CD4-positive, alpha-beta T cell (primary cell): ENCODE measurements at regions not wholly inside any gene's neighbourhood (a gene's known extent, or its start where the extent isn't known, plus 50 kb on each side); places are given as distances from the start of the nearest gene placed in this dataset.

Experiments used
- ATAC-seq: fragments of 200-7000 bp; cut with Tn5 transposase; one replicate; pipeline ENCODE4 v1.10.0; 2022; ENCODE audit warnings: mild to moderate bottlenecking; ENCODE audit not compliant: poor library complexity
- CTCF ChIA-PET: fragments of 350-600 bp; sonication (Branson Sonifier 250); formaldehyde crosslinking; loops from one replicate; lab custom pipeline; 2021; ENCODE audit warnings: antibody characterized with exemption, inconsistent platforms; lab: Charles Lee
- POLR2A ChIA-PET: fragments of 350-600 bp; sonication (Branson Sonifier 250); formaldehyde crosslinking; loops from one replicate; lab custom pipeline; 2021; ENCODE audit warnings: antibody characterized with exemption, inconsistent platforms; lab: Charles Lee
- DNase-seq, 14 experiments: peaks; one replicate each; pipeline ENCODE4 v3.0.0-alpha.2; 2013 to 2020; ENCODE audit warnings: mixed read lengths in 2 of 14
- H3K27ac ChIP-seq, 2 donors: one replicate each; pipeline versions ENCODE4 v1.5.1 to v1.7.0; 2013; ENCODE audit warnings: low read length in 2 of 2, low read depth in 1 of 2, mild to moderate bottlenecking in 1 of 2
- H3K27me3 ChIP-seq, 2 experiments: 1 replicate in 1 of 2; 2 replicates in 1 of 2; pipeline versions ENCODE4 v1.6.1 to v1.7.0; 2013; ENCODE audit warnings: low read length in 2 of 2, control low read depth in 1 of 2, mild to moderate bottlenecking in 1 of 2, moderate library complexity in 1 of 2; ENCODE audit not compliant: insufficient read depth in 2 of 2, control insufficient read depth in 1 of 2
- H3K36me3 ChIP-seq: one replicate; pipeline ENCODE4 v1.6.1; 2013; ENCODE audit warnings: low read length, control low read depth; ENCODE audit not compliant: insufficient read depth
- H3K4me1 ChIP-seq: one replicate; pipeline ENCODE4 v1.6.1; 2013; ENCODE audit warnings: low read length, control low read depth; ENCODE audit not compliant: insufficient read depth
- H3K4me3 ChIP-seq: one replicate; pipeline ENCODE4 v1.5.1; 2013; ENCODE audit warnings: mild to moderate bottlenecking, low read length, moderate library complexity
- H3K9me3 ChIP-seq, 2 experiments: 1 replicate in 1 of 2; 2 replicates in 1 of 2; pipeline versions ENCODE4 v1.6.1 to v1.7.0; 2013; ENCODE audit warnings: low read length in 2 of 2, mild to moderate bottlenecking in 2 of 2, control low read depth in 1 of 2, moderate library complexity in 1 of 2; ENCODE audit not compliant: control insufficient read depth in 1 of 2, insufficient read depth in 1 of 2
- H3K27ac Mint-ChIP-seq: one replicate; pipeline ENCODE4 v1.8.0; 2020; ENCODE audit warnings: mixed read lengths
- H3K27me3 Mint-ChIP-seq: one replicate; pipeline ENCODE4 v1.8.0; 2021; ENCODE audit warnings: mixed read lengths
- H3K36me3 Mint-ChIP-seq: one replicate; pipeline ENCODE4 v1.8.0; 2021; ENCODE audit warnings: low read depth, mixed read lengths
- H3K4me1 Mint-ChIP-seq: one replicate; pipeline ENCODE4 v1.8.0; 2021; ENCODE audit warnings: low read depth, mixed read lengths
- H3K4me3 Mint-ChIP-seq: one replicate; pipeline ENCODE4 v1.8.0; 2020; ENCODE audit warnings: mild to moderate bottlenecking, mixed read lengths
- H3K9me3 Mint-ChIP-seq: one replicate; pipeline ENCODE4 v1.8.0; 2020; ENCODE audit warnings: mixed read lengths
- intact Hi-C, 2 experiments: fragments of 100-400 bp; cut with DNase I in 1 of 2; cut with micrococcal nuclease in 1 of 2; formaldehyde crosslinking; loops; one replicate each; pipeline versions ENCODE4 v1.15.1 to v1.9.0; 2023 to 2025; cut with DNase I, micrococcal nuclease
- TF ChIP-seq, protein P1 (sequence below): fragments of 200-600 bp; IDR thresholded peaks from one replicate; pipeline ENCODE4 v1.8.0; 2022; ENCODE audit warnings: antibody characterized with exemption, mild to moderate bottlenecking

DNA sequence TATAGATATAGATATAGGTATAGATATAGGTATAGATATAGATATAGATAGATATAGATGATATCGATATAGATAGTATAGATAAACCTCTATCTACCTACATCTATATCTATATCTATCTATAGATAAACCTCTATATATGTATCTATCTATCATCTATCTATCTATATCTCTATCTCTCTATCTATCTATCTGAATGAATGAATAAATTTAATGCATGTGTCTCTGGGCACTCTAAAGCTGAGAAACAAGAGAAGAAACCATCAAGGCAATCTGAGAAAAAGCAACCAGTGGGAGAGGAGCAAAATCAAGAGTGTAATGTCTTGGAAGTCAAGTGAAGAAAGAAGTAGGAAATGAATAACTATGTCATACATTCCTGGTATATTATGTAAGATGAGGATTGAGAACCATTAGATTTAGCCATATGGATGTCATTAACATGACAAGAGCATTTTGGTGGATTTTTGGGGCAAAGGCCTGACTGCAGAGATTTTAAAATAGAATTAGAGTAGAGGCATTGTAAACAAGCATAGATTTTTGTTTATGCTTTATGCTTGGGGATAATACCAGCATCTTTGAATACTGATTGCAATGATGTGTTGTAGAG, 1262.7 kb upstream of the MIR17HG start:
- intact Hi-C loops = no loop called here
- DNase-seq (no peak), ATAC-seq (no peak)
- no peak overlapping the region for H3K4me3 ChIP-seq
- Mint-ChIP-seq H3K9me3 (peaks cover 3% of the 10 kb centered on the region), H3K27ac (no peak overlapping the region), H3K4me1 (no peaks in the 10 kb centered on the region), H3K27me3 (no peaks in the 10 kb centered on the region), H3K36me3 (no peaks in the 10 kb centered on the region), H3K4me3 (no peak overlapping the region)
- H3K4me1 ChIP-seq = no peaks in the 10 kb centered on the region
- ChIA-PET POLR2A (no interaction called here), CTCF (no interaction called here)
- H3K36me3 ChIP-seq = no peaks in the 10 kb centered on the region
- H3K9me3 ChIP-seq = peaks cover 4 to 6% of the 10 kb centered on the region in 2 experiments
- TF ChIP-seq, protein P1, sequence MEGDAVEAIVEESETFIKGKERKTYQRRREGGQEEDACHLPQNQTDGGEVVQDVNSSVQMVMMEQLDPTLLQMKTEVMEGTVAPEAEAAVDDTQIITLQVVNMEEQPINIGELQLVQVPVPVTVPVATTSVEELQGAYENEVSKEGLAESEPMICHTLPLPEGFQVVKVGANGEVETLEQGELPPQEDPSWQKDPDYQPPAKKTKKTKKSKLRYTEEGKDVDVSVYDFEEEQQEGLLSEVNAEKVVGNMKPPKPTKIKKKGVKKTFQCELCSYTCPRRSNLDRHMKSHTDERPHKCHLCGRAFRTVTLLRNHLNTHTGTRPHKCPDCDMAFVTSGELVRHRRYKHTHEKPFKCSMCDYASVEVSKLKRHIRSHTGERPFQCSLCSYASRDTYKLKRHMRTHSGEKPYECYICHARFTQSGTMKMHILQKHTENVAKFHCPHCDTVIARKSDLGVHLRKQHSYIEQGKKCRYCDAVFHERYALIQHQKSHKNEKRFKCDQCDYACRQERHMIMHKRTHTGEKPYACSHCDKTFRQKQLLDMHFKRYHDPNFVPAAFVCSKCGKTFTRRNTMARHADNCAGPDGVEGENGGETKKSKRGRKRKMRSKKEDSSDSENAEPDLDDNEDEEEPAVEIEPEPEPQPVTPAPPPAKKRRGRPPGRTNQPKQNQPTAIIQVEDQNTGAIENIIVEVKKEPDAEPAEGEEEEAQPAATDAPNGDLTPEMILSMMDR = no peak
- no peak overlapping the region for H3K27ac ChIP-seq
- no peaks in the 10 kb centered on the region for H3K27me3 ChIP-seq

DNA sequence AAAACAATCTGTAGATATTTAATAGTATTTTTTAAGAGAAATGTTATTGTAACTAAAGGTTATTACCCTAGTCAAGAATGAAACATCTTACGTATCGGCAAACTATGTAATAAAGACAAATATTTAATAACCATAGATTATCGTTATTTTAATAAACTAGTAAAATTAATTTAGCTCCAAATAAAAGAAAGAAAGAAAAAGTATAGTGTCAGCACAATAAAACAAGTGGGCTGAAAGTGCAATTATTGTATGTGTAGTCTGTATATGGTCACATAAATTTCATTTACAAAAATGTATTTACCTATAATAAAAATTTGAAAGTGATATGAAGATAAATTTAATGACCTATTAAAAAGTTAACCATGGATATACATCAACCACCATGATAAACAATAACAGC, 1258.4 kb upstream of the MIR17HG start:
- ChIA-PET POLR2A (no interaction called here), CTCF (no interaction called here)
- Histone ChIP-seq H3K27ac (no peak overlapping the region), H3K27me3 (no peaks in the 10 kb centered on the region), H3K4me1 (no peaks in the 10 kb centered on the region), H3K9me3 (peaks cover 0 to 6% of the 10 kb centered on the region in 2 experiments), H3K36me3 (no peaks in the 10 kb centered on the region), H3K4me3 (no peak overlapping the region)
- Mint-ChIP-seq H3K4me3 (no peak overlapping the region), H3K27me3 (no peaks in the 10 kb centered on the region), H3K27ac (no peak overlapping the region), H3K4me1 (no peaks in the 10 kb centered on the region), H3K36me3 (no peaks in the 10 kb centered on the region), H3K9me3 (peaks cover 7% of the 10 kb centered on the region)
- TF ChIP-seq, protein P1 = no peak
- ATAC-seq (no peak), DNase-seq (no peak)
- intact Hi-C loops = no loop called here

DNA sequence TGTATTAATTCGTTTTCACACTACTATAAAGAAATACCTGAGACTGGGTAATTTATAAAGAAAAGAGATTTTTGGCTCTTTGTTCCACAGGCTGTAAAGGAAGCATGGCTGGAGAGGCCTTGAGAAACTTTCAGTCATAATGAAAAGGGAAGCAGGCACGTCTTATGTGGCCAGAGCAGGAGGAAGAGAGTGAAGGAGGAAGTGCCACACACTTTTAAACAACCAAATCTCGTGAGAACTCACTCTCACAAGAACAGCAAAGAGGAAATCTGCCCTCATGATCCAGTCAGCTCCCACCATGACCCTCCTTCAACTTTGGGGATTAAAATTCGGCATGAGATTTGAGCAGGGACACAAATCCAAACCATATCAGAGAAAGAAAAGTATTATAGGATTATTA, 1255.9 kb upstream of the MIR17HG start:
- no peak overlapping the region for H3K27ac ChIP-seq
- no peak for DNase-seq
- H3K36me3 Mint-ChIP-seq = no peaks in the 10 kb centered on the region
- no peak overlapping the region for H3K4me3 Mint-ChIP-seq
- H3K27me3 Mint-ChIP-seq = no peaks in the 10 kb centered on the region
- TF ChIP-seq, protein P1 = no peak
- no peak overlapping the region for H3K27ac Mint-ChIP-seq
- ChIA-PET CTCF (no interaction called here), POLR2A (no interaction called here)
- peaks cover 0 to 6% of the 10 kb centered on the region in 2 experiments for H3K9me3 ChIP-seq
- intact Hi-C loops = no loop called here
- no peak overlapping the region for H3K4me3 ChIP-seq
- no peaks in the 10 kb centered on the region for H3K27me3 ChIP-seq
- no peak for ATAC-seq
- no peaks in the 10 kb centered on the region for H3K4me1 Mint-ChIP-seq
- no peaks in the 10 kb centered on the region for H3K36me3 ChIP-seq
- H3K9me3 Mint-ChIP-seq = peaks cover 9% of the 10 kb centered on the region
- H3K4me1 ChIP-seq = no peaks in the 10 kb centered on the region
